Endothelial cell of umbilical vein (primary cell): ENCODE measurements at regions not wholly inside any gene's neighbourhood (a gene's known extent, or its start where the extent isn't known, plus 50 kb on each side); places are given as distances from the start of the nearest gene placed in this dataset.

Experiments
- BruUV-seq: library from RNA; stranded (reverse); fragments of 400-500 nt; replicated peaks from 2 replicates; lab custom pipeline; 2021; lab: Mats Ljungman, UMichigan
- CTCF ChIA-PET: fragments of 300-600, 350-600 bp; sonication (Branson Sonifier 250); formaldehyde crosslinking; loops from one replicate; lab custom pipeline; 2021; ENCODE audit warnings: antibody characterized with exemption, inconsistent platforms; lab: Charles Lee
- POLR2A ChIA-PET: fragments of 300-600, 350-600 bp; sonication (Branson Sonifier 250); formaldehyde crosslinking; loops from one replicate; lab custom pipeline; 2021; ENCODE audit warnings: antibody characterized with exemption, inconsistent platforms; lab: Charles Lee
- DNase-seq: peaks from one replicate; pipeline ENCODE4 v3.0.0-alpha.2; 2011; ENCODE audit warnings: low read depth, low spot score
- FAIRE-seq: peaks from 2 replicates; lab custom pipeline; 2011; peaks lifted over from hg19 to GRCh38; lab: Jason Lieb, UNC
- H2AFZ ChIP-seq: 2 replicates; pipeline ENCODE4 v1.6.0; 2012; ENCODE audit warnings: low read depth, low read length, control low read depth, inconsistent platforms
- H3K27ac ChIP-seq: 2 replicates; pipeline ENCODE4 v1.5.1; 2011; ENCODE audit warnings: low read depth, mild to moderate bottlenecking, control low read depth, low read length, moderate library complexity; ENCODE audit not compliant: insufficient read depth
- H3K27me3 ChIP-seq, 2 experiments: 2 replicates each; pipeline versions ENCODE4 v1.6.0 to v1.6.1; 2011; ENCODE audit warnings: low read length in 2 of 2, mixed read lengths in 1 of 2; ENCODE audit not compliant: control insufficient read depth in 2 of 2, insufficient read depth in 2 of 2
- H3K36me3 ChIP-seq, 2 experiments: 2 replicates in 1 of 2; 3 replicates in 1 of 2; pipeline ENCODE4 v1.5.1; 2011; ENCODE audit warnings: low read length in 2 of 2, mild to moderate bottlenecking in 1 of 2, moderate library complexity in 1 of 2; ENCODE audit not compliant: control insufficient read depth in 2 of 2, insufficient read depth in 2 of 2; ENCODE audit errors: extremely low read depth in 1 of 2
- H3K4me1 ChIP-seq: 3 replicates; pipeline ENCODE4 v1.5.1; 2011; ENCODE audit warnings: mild to moderate bottlenecking, low read length; ENCODE audit not compliant: control insufficient read depth, insufficient read depth; ENCODE audit errors: extremely low read depth
- H3K4me2 ChIP-seq: 2 replicates; pipeline ENCODE4 v1.6.1; 2011; ENCODE audit warnings: low read length, control low read depth, mixed read lengths; ENCODE audit not compliant: insufficient read depth
- H3K4me3 ChIP-seq, 3 experiments: fragments of 200-600 bp in 1 of 3; sonication (generic), shearing (Covaris generic) in 1 of 3; replicated peaks in 1 of 3; 2 replicates each; pipeline ENCODE4 v1.5.1; 2011 to 2016; ENCODE audit warnings: control low read depth in 3 of 3, low read length in 3 of 3, mild to moderate bottlenecking in 2 of 3, inconsistent platforms in 1 of 3, low read depth in 1 of 3, moderate library complexity in 1 of 3; ENCODE audit not compliant: insufficient read depth in 1 of 3
- H3K79me2 ChIP-seq: 2 replicates; pipeline ENCODE4 v1.6.0; 2012; ENCODE audit warnings: low read length, inconsistent platforms; ENCODE audit not compliant: control insufficient read depth, insufficient read depth
- H3K9ac ChIP-seq: replicated peaks from 2 replicates; pipeline ENCODE3; 2011; ENCODE audit warnings: low read length, control low read depth; ENCODE audit not compliant: insufficient read depth; ENCODE audit errors: extremely low read depth
- H3K9me1 ChIP-seq: replicated peaks from 3 replicates; pipeline ENCODE4 v1.6.0; 2011; ENCODE audit warnings: mild to moderate bottlenecking, low read length; ENCODE audit not compliant: control insufficient read depth, insufficient read depth; ENCODE audit errors: extremely low read depth
- H3K9me3 ChIP-seq: replicated peaks from 2 replicates; pipeline ENCODE4 v1.5.1; 2012; ENCODE audit warnings: low read length, inconsistent platforms; ENCODE audit not compliant: control insufficient read depth, insufficient read depth
- H4K20me1 ChIP-seq: replicated peaks from 2 replicates; pipeline ENCODE3; 2011; ENCODE audit warnings: mild to moderate bottlenecking, low read length; ENCODE audit not compliant: control insufficient read depth, insufficient read depth; ENCODE audit errors: extremely low read depth
- CTCF ChIP-seq, 2 donors: IDR thresholded peaks; 1 replicate in 1 of 2; 2 replicates in 1 of 2; pipeline ENCODE4 v1.5.1; 2011; ENCODE audit warnings: low read length in 2 of 2, mild to moderate bottlenecking in 2 of 2, moderate library complexity in 2 of 2, control low read depth in 1 of 2, inconsistent platforms in 1 of 2, low read depth in 1 of 2; ENCODE audit not compliant: insufficient read depth in 1 of 2; ENCODE audit errors: extremely low read depth in 1 of 2
- EZH2 ChIP-seq: IDR thresholded peaks from 2 replicates; pipeline ENCODE4 v1.6.1; 2012; ENCODE audit warnings: borderline replicate concordance, low read depth, mild to moderate bottlenecking, moderate library complexity, low read length, inconsistent platforms; ENCODE audit not compliant: severe bottlenecking
- FOS ChIP-seq: IDR thresholded peaks from 2 replicates; pipeline ENCODE4 v1.6.1; 2011; ENCODE audit warnings: mild to moderate bottlenecking, low read length, moderate library complexity, borderline replicate concordance; ENCODE audit not compliant: insufficient read depth
- GATA2 ChIP-seq: IDR thresholded peaks from 2 replicates; pipeline ENCODE4 v1.7.0; 2011; ENCODE audit warnings: low read depth, mild to moderate bottlenecking, moderate library complexity, mixed read lengths, low read length; ENCODE audit not compliant: insufficient read length, insufficient read depth
- JUN ChIP-seq: IDR thresholded peaks from 2 replicates; pipeline ENCODE4 v1.6.1; 2011; ENCODE audit warnings: borderline replicate concordance, low read depth; ENCODE audit not compliant: insufficient read length, insufficient read depth
- MAX ChIP-seq: IDR thresholded peaks from 2 replicates; pipeline ENCODE4 v1.6.1; 2011; ENCODE audit not compliant: insufficient read depth, insufficient read length
- MYC ChIP-seq: IDR thresholded peaks from one replicate; pipeline ENCODE4 v1.6.1; 2011; ENCODE audit warnings: mild to moderate bottlenecking, low read depth, low read length
- POLR2A ChIP-seq: IDR thresholded peaks from 2 replicates; pipeline ENCODE4 v1.6.1; 2012; ENCODE audit warnings: low read depth, mild to moderate bottlenecking, control low read depth, low read length
- POLR2AphosphoS5 ChIP-seq: IDR thresholded peaks from 2 replicates; pipeline ENCODE4 v1.6.1; 2012; ENCODE audit warnings: low read depth, mild to moderate bottlenecking, control low read depth, low read length, moderate library complexity; ENCODE audit not compliant: insufficient read depth
- dilution Hi-C: fragments of 300-500 bp; cut with MboI; formaldehyde crosslinking; loops from one replicate; pipeline ENCODE4 v1.15.0; 2019; ENCODE audit warnings: low sequenced_read_pairs; ENCODE audit not compliant: extremely low pct_ligation_motif_present
- intact Hi-C: fragments of 100-400 bp; cut with micrococcal nuclease; formaldehyde crosslinking; loops from one replicate; pipeline ENCODE4 v1.10.0; 2022

- Histone ChIP-seq H2AFZ (no peak overlapping the region), H3K36me3 (no peaks in the 10 kb centered on the region), H3K27me3 (no peaks in the 10 kb centered on the region), H3K9ac (no peak overlapping the region), H3K4me2 (no peak overlapping the region), H3K4me3 (no peak overlapping the region), H3K27ac (no peak overlapping the region), H3K4me1 (no peaks in the 10 kb centered on the region), H3K9me3 (no peaks in the 10 kb centered on the region), H3K9me1 (no peaks in the 10 kb centered on the region), H3K79me2 (no peaks in the 10 kb centered on the region), H4K20me1 (no peaks in the 10 kb centered on the region)
- DNase-seq = no peak
- dilution Hi-C loops (no loop called here), intact Hi-C loops (no loop called here)
- BruUV-seq = no TSS peak
- CTCF ChIA-PET = no interaction called here
- TF ChIP-seq EZH2 (no peak), JUN (no peak), MYC (no peak), MAX (no peak), CTCF (IDR thresholded peaks at IDR 0.05; ENCODE audit: extremely low read depth in 1 of 2, insufficient read depth in 1 of 2, low read depth in 1 of 2, low read length in 2 of 2) (no peak), FOS (no peak), GATA2 (no peak), POLR2AphosphoS5 (no peak), POLR2A (no peak)
- no peak for FAIRE-seq
- POLR2A ChIA-PET = no interaction called here
Measured at GRCh38 chr5:121795511-121795910, 56.2 kb upstream of the FTMT start.
